ENCODE measurements at regions not wholly inside any gene's neighbourhood (a gene's known extent, or its start where the extent isn't known, plus 50 kb on each side); places are given as distances from the start of the nearest gene placed in this dataset.
A peak's percentile ranks its signal among the peaks of the same experiment; 100 is the strongest.

- H2AFZ ChIP-seq (ENCODE audit: low read depth, low read length), result no peak overlapping the region
- no peak overlapping the region for H3K18ac ChIP-seq (ENCODE audit: low read depth in 1 of 2, low read length in 2 of 2)
- no peak overlapping the region for H2BK5ac ChIP-seq (ENCODE audit: low read depth, low read length, poor library complexity, severe bottlenecking)
- no peak overlapping the region for H2AK5ac ChIP-seq (ENCODE audit: low read length, severe bottlenecking)
- H3K4me2 ChIP-seq (ENCODE audit: low read length, poor library complexity, severe bottlenecking), result no peak overlapping the region
- no peak overlapping the region for H2BK120ac ChIP-seq (ENCODE audit: low read depth, low read length)
- peaks cover 0 to 8% of the 10 kb centered on the region in 2 experiments for H3K27me3 ChIP-seq (ENCODE audit: control insufficient read depth in 1 of 2, insufficient read depth in 1 of 2, low read length in 2 of 2)
- no peak overlapping the region for H3K4me3 ChIP-seq (ENCODE audit: insufficient read depth in 1 of 2, low read depth in 1 of 2, low read length in 2 of 2)
- no peaks in the 10 kb centered on the region for H3K79me1 ChIP-seq (replicated peaks; ENCODE audit: low read length, poor library complexity, severe bottlenecking)
- DNase-seq, result no peak
- no peak overlapping the region for H3K9ac ChIP-seq (ENCODE audit: low read length)
- H2BK12ac ChIP-seq (ENCODE audit: low read length in 2 of 2), result no peak overlapping the region
- WGBS, result 57% methylated on average over 1 of the region's 1 CpG
- H3K36me3 ChIP-seq (ENCODE audit: control insufficient read depth in 1 of 2, insufficient read depth in 2 of 2, low read depth in 1 of 2, low read length in 2 of 2), result no peaks in the 10 kb centered on the region
- no peak overlapping the region for H4K8ac ChIP-seq (ENCODE audit: low read length)
- no peaks in the 10 kb centered on the region for H3K9me3 ChIP-seq (ENCODE audit: control insufficient read depth, low read length)
- no peak overlapping the region for H3K27ac ChIP-seq (ENCODE audit: low read length, poor library complexity, severe bottlenecking)
- H3K4ac ChIP-seq (ENCODE audit: low read depth in 1 of 2, low read length in 2 of 2), result no peak overlapping the region
- H3K4me1 ChIP-seq (ENCODE audit: control insufficient read depth, insufficient read depth, low read depth, low read length), result no peaks in the 10 kb centered on the region
- no peak overlapping the region for H4K91ac ChIP-seq (ENCODE audit: low read length)
- no peak overlapping the region for H2BK15ac ChIP-seq (ENCODE audit: low read depth, poor library complexity, severe bottlenecking)
- H3K14ac ChIP-seq (ENCODE audit: low read length in 2 of 2), result no peak overlapping the region
- no peak overlapping the region for H3K23ac ChIP-seq (ENCODE audit: low read length in 2 of 2)
These were observed 142.1 kb upstream of the USP9X start for GRCh38 chrX:40943093-40943641.

- H3K18ac ChIP-seq (ENCODE audit: low read depth in 1 of 2, low read length in 2 of 2), result no peak overlapping the region
- 13% methylated on average over 4 of the region's 5 CpGs for WGBS
- H4K8ac ChIP-seq (ENCODE audit: low read length), result no peak overlapping the region
- no peak overlapping the region for H3K4me3 ChIP-seq (ENCODE audit: insufficient read depth in 1 of 2, low read depth in 1 of 2, low read length in 2 of 2)
- no peak overlapping the region for H3K14ac ChIP-seq (ENCODE audit: low read length in 2 of 2)
- no peak overlapping the region for H3K4ac ChIP-seq (ENCODE audit: low read depth in 1 of 2, low read length in 2 of 2)
- H3K4me1 ChIP-seq (ENCODE audit: control insufficient read depth, insufficient read depth, low read depth, low read length), result no peaks in the 10 kb centered on the region
- H3K9ac ChIP-seq (ENCODE audit: low read length), result peak overlapping the region; percentile 12
- no peak overlapping the region for H2AFZ ChIP-seq (ENCODE audit: low read depth, low read length)
- DNase-seq, result peak; percentile 75
- no peaks in the 10 kb centered on the region for H3K36me3 ChIP-seq (ENCODE audit: control insufficient read depth in 1 of 2, insufficient read depth in 2 of 2, low read depth in 1 of 2, low read length in 2 of 2)
- H2BK15ac ChIP-seq (ENCODE audit: low read depth, poor library complexity, severe bottlenecking), result no peak overlapping the region
- H4K91ac ChIP-seq (ENCODE audit: low read length), result no peak overlapping the region
- H3K4me2 ChIP-seq (ENCODE audit: low read length, poor library complexity, severe bottlenecking), result no peak overlapping the region
- H3K79me1 ChIP-seq (replicated peaks; ENCODE audit: low read length, poor library complexity, severe bottlenecking), result no peaks in the 10 kb centered on the region
- no peaks in the 10 kb centered on the region for H3K9me3 ChIP-seq (ENCODE audit: control insufficient read depth, low read length)
- H3K23ac ChIP-seq (ENCODE audit: low read length in 2 of 2), result no peak overlapping the region
- H2BK12ac ChIP-seq (ENCODE audit: low read length in 2 of 2), result no peak overlapping the region
- peaks cover 0 to 8% of the 10 kb centered on the region in 2 experiments for H3K27me3 ChIP-seq (ENCODE audit: control insufficient read depth in 1 of 2, insufficient read depth in 1 of 2, low read length in 2 of 2)
- H2BK5ac ChIP-seq (ENCODE audit: low read depth, low read length, poor library complexity, severe bottlenecking), result no peak overlapping the region
- no peak overlapping the region for H2AK5ac ChIP-seq (ENCODE audit: low read length, severe bottlenecking)
- no peak overlapping the region for H2BK120ac ChIP-seq (ENCODE audit: low read depth, low read length)
- no peak overlapping the region for H3K27ac ChIP-seq (ENCODE audit: low read length, poor library complexity, severe bottlenecking)
These were observed 139.9 kb upstream of the USP9X start for GRCh38 chrX:40945361-40945713.

GRCh38 chrX:40947276-40947675, 138.0 kb upstream of the USP9X start:
- H3K27ac ChIP-seq (ENCODE audit: low read length, poor library complexity, severe bottlenecking), result no peak overlapping the region
- H2AK5ac ChIP-seq (ENCODE audit: low read length, severe bottlenecking), result no peak overlapping the region
- WGBS, result 70% methylated on average over 2 of the region's 3 CpGs

GRCh38 chrX:40949071-40949470, 136.2 kb upstream of the USP9X start:
- H3K4ac ChIP-seq (ENCODE audit: low read depth in 1 of 2, low read length in 2 of 2), result no peak overlapping the region
- no peak overlapping the region for H2BK120ac ChIP-seq (ENCODE audit: low read depth, low read length)
- no peak overlapping the region for H3K18ac ChIP-seq (ENCODE audit: low read depth in 1 of 2, low read length in 2 of 2)
- no peak overlapping the region for H2AFZ ChIP-seq (ENCODE audit: low read depth, low read length)
- H3K79me1 ChIP-seq (replicated peaks; ENCODE audit: low read length, poor library complexity, severe bottlenecking), result no peaks in the 10 kb centered on the region
- no peak overlapping the region for H2BK15ac ChIP-seq (ENCODE audit: low read depth, poor library complexity, severe bottlenecking)
- H2BK5ac ChIP-seq (ENCODE audit: low read depth, low read length, poor library complexity, severe bottlenecking), result no peak overlapping the region
- H4K8ac ChIP-seq (ENCODE audit: low read length), result no peak overlapping the region
- H2AK5ac ChIP-seq (ENCODE audit: low read length, severe bottlenecking), result no peak overlapping the region
- H3K23ac ChIP-seq (ENCODE audit: low read length in 2 of 2), result no peak overlapping the region
- H4K91ac ChIP-seq (ENCODE audit: low read length), result no peak overlapping the region
- no peaks in the 10 kb centered on the region for H3K36me3 ChIP-seq (ENCODE audit: control insufficient read depth in 1 of 2, insufficient read depth in 2 of 2, low read depth in 1 of 2, low read length in 2 of 2)
- no peak overlapping the region for H3K9ac ChIP-seq (ENCODE audit: low read length)
- H3K27ac ChIP-seq (ENCODE audit: low read length, poor library complexity, severe bottlenecking), result no peak overlapping the region
- no peak for DNase-seq
- H2BK12ac ChIP-seq (ENCODE audit: low read length in 2 of 2), result no peak overlapping the region
- H3K4me1 ChIP-seq (ENCODE audit: control insufficient read depth, insufficient read depth, low read depth, low read length), result no peaks in the 10 kb centered on the region
- no peak overlapping the region for H3K14ac ChIP-seq (ENCODE audit: low read length in 2 of 2)
- WGBS, result 80% methylated on average over 6 of the region's 7 CpGs
- peaks cover 0 to 8% of the 10 kb centered on the region in 2 experiments for H3K27me3 ChIP-seq (ENCODE audit: control insufficient read depth in 1 of 2, insufficient read depth in 1 of 2, low read length in 2 of 2)
- no peaks in the 10 kb centered on the region for H3K9me3 ChIP-seq (ENCODE audit: control insufficient read depth, low read length)
- H3K4me2 ChIP-seq (ENCODE audit: low read length, poor library complexity, severe bottlenecking), result no peak overlapping the region
- no peak overlapping the region for H3K4me3 ChIP-seq (ENCODE audit: insufficient read depth in 1 of 2, low read depth in 1 of 2, low read length in 2 of 2)

More at GRCh38 chrX:40947276-40947675, 138.0 kb upstream of the USP9X start:
- no peak overlapping the region for H2BK12ac ChIP-seq (ENCODE audit: low read length in 2 of 2)
- no peak overlapping the region for H3K23ac ChIP-seq (ENCODE audit: low read length in 2 of 2)
- H3K36me3 ChIP-seq (ENCODE audit: control insufficient read depth in 1 of 2, insufficient read depth in 2 of 2, low read depth in 1 of 2, low read length in 2 of 2), result no peaks in the 10 kb centered on the region
- no peak overlapping the region for H2BK15ac ChIP-seq (ENCODE audit: low read depth, poor library complexity, severe bottlenecking)
- no peak overlapping the region for H4K8ac ChIP-seq (ENCODE audit: low read length)
- H3K4ac ChIP-seq (ENCODE audit: low read depth in 1 of 2, low read length in 2 of 2), result no peak overlapping the region
- peak; percentile 45 for DNase-seq
- no peak overlapping the region for H3K18ac ChIP-seq (ENCODE audit: low read depth in 1 of 2, low read length in 2 of 2)
- no peak overlapping the region for H2BK5ac ChIP-seq (ENCODE audit: low read depth, low read length, poor library complexity, severe bottlenecking)
- H3K79me1 ChIP-seq (replicated peaks; ENCODE audit: low read length, poor library complexity, severe bottlenecking), result no peaks in the 10 kb centered on the region
- H3K27me3 ChIP-seq (ENCODE audit: control insufficient read depth in 1 of 2, insufficient read depth in 1 of 2, low read length in 2 of 2), result peaks cover 0 to 8% of the 10 kb centered on the region in 2 experiments
- H2BK120ac ChIP-seq (ENCODE audit: low read depth, low read length), result no peak overlapping the region
- no peak overlapping the region for H3K9ac ChIP-seq (ENCODE audit: low read length)
- no peaks in the 10 kb centered on the region for H3K9me3 ChIP-seq (ENCODE audit: control insufficient read depth, low read length)
- H4K91ac ChIP-seq (ENCODE audit: low read length), result no peak overlapping the region
- H3K4me1 ChIP-seq (ENCODE audit: control insufficient read depth, insufficient read depth, low read depth, low read length), result no peaks in the 10 kb centered on the region
- H2AFZ ChIP-seq (ENCODE audit: low read depth, low read length), result no peak overlapping the region
- H3K4me3 ChIP-seq (ENCODE audit: insufficient read depth in 1 of 2, low read depth in 1 of 2, low read length in 2 of 2), result no peak overlapping the region
- no peak overlapping the region for H3K14ac ChIP-seq (ENCODE audit: low read length in 2 of 2)
- H3K4me2 ChIP-seq (ENCODE audit: low read length, poor library complexity, severe bottlenecking), result no peak overlapping the region

Measured in mesenchymal stem cell (in vitro differentiated cells and primary cell).